Anterior cingulate cortex (tissue), 58 donors: ENCODE measurements at regions not wholly inside any gene's neighbourhood (a gene's known extent, or its start where the extent isn't known, plus 50 kb on each side); places are given as distances from the start of the nearest gene placed in this dataset.
A peak's percentile ranks its signal among the peaks of the same experiment; 100 is the strongest.
"Not testable (repeated sequence)": the region's sequence is repeated elsewhere in the genome, so short reads cannot be mapped to it uniquely, and the experiment has no call there.

Source experiments
- DNase-seq, 58 donors: peaks; one replicate each; lab custom pipeline; 2025; lab: John Stamatoyannopoulos, UW

DNA sequence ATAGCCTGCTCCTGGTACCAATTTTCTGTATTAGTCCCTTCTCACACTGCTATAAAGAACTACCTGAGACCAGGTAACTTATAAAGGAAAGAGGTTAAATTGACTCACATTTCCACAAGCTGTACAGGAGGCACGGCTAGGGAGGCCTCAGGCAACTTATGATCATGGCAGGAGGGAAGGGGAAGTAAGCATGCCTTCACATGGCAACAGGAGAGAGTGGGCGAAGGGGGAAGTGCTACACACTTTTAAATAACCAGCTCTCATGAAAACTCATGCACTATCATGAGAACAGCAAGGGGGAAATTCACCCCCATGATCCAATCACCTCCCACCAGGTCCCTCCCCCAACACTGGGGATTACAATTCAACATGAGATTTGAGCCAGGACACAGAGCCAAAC, 284.5 kb upstream of the KLF4 start:
- DNase-seq: peak in 1 of 58 donors; percentile 3

DNA sequence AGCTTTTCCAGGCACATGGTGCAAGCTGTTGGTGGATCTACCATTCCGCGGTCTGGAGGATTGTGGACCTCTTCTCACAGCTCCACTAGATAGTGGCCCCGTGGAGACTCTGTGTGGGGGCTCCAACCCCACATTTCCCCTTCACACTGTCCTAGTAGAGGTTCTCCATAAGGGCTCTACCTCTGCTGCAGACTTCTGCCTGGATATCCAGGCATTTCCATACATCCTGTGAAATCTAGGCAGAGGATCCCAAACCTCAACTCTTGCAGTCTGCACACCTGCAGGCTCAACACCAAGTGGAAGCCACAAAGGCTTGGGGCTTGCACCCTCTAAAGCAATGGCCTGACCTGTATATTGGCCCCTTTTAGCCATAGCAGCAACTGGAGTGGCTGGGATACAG, 283.4 kb upstream of the KLF4 start:
- DNase-seq: no peak

DNA sequence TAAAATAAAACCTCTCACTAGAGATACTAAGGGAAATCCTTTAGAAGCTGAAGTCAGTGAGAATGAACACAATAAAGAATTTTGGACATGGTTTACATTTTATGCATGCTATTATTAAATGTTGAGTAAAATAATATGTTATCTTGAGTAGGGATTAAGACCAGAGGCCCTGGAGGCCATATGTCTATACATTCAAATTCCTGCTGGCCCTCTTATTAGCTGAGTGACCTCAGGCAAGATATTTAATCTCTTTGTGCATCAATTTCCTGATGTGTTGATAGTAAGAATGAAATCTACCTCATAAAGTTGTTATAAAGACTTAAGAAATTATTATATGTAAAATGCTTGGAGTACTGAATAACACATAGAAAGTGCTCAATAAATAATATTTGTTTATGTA, 281.1 kb upstream of the KLF4 start:
- no peak for DNase-seq

DNA sequence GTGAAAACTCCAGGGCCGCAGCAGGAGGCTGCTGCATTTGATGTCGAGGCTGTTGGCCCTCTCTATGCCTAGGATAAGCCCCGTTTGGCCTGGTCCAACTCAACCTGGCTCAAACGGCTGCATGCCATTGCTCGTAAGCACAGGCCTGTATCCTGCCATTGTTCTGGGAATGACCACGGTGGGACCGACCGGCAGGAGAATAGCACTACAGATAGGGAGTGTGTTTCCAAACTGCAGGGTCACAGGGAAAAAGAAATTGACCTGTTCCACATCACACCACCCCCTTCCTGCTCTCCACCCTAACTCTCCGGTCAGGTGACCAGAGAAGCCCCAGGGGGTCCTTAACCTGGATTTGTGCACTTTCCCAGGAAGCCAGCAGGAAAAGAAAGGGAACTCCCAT, 278.7 kb upstream of the KLF4 start:
- DNase-seq: no peak

DNA sequence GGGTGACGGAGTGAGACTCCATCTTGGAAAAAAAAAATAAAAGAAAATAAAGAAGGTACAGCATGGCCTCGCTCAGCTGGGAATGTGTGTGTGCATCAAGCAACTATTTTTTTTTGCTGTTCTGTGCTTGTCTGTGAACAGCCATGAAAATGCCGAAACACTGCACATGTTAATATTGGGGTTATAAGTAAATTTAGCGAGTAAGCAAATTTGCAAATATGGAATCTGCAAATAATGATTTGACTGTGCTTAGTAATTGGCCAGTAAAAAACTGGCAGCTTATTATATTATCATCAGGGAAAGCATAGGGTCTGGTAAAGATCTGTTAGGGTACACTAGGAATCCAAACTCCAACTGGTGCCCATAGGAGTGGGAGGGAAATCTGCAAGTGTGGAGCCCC, 278.1 kb upstream of the KLF4 start:
- no peak for DNase-seq

DNA sequence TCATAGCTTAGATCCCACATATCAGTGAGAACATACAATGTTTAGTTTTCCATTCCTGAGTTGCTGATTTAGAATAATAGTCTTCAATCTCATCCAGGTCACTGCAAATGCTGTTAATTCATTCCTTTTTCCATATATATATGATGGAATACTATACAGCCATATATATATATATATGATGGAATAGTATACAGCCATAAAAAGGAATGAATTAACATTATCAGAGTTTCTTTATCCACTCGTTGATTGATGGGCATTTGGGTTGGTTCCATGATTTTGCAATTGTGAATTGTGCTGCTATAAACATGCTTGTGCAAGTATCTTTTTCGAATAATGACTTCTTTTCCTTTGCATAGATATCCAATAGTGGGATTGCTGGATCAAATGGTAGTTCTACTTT, 273.9 kb upstream of the KLF4 start:
- not testable (repeated sequence) for DNase-seq

DNA sequence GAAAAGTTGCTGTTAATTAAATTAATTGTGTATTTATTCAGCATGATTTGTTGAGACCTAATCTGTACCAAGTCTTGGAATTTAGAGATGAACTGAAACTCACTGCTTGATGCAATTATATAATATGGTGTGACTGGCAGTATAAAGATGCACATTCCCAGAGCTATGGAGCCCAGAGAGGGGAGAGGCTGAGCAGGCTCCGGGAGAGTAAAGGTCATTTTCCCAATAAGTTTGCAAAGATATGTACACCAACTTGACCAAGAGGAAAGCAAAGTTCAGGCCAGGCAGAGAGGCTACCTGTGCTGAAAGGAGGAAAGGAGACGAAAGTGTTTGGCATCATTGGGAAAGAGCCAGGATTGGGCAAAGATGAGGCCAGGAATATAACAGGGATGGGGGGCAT, 271.7 kb upstream of the KLF4 start:
- no peak for DNase-seq

DNA sequence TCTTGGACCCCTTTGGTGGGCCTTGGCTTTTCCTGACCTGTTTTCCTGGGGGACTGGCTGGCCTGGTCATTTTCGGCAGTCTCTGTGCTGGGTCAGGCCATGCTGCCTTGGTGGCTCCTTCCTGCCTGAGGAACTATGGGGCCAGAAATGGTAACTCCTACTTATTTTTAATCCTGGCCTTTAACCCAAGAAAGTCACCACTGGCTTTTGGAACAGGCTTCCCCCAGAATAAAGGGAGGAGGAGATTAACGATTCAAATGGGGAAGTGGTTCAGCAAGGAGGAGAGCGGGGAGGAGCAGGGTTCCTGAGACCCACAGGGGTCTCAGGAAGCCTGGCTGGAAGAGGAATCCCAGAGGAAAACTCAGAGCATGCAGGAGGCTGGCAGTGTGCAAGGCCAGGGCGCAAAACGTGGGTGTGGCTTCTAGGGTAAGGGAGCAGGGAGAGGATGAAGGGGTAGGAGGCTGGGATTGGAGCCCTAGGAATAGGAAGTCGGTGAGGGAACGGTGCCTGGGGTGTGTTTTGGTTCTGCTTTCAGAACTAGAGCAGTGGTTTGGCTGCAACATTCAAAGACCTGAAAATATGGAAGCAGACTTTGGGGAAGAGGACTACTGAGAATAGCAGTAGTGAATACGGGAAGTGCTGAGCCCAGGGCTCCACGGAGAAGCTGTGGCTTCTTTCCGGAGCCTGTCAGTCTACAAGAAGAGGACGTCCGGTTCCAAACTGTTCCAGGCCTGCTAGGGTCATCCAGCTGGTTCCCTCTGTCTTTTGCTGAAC, 271.1 kb upstream of the KLF4 start:
- DNase-seq: peak in 24 of 58 donors; percentile 6 to 64 (median 17)

DNA sequence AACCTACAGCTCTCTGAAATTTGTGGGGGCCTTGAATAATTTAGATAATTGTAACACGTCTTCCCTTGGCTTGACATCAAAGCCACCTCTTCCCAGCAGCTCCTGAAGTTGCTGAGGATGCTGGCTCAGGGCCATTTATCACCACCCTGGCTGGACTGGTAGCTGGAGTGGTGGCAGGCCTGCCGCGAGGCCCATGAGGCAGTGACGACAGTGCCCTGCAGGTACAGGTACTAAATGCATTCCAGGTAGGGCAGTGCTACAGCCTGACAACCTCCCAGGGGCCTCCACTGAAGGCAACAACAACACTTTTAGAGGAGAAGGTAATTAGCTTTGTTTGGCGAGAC, 270.2 kb upstream of the KLF4 start:
- no peak for DNase-seq

DNA sequence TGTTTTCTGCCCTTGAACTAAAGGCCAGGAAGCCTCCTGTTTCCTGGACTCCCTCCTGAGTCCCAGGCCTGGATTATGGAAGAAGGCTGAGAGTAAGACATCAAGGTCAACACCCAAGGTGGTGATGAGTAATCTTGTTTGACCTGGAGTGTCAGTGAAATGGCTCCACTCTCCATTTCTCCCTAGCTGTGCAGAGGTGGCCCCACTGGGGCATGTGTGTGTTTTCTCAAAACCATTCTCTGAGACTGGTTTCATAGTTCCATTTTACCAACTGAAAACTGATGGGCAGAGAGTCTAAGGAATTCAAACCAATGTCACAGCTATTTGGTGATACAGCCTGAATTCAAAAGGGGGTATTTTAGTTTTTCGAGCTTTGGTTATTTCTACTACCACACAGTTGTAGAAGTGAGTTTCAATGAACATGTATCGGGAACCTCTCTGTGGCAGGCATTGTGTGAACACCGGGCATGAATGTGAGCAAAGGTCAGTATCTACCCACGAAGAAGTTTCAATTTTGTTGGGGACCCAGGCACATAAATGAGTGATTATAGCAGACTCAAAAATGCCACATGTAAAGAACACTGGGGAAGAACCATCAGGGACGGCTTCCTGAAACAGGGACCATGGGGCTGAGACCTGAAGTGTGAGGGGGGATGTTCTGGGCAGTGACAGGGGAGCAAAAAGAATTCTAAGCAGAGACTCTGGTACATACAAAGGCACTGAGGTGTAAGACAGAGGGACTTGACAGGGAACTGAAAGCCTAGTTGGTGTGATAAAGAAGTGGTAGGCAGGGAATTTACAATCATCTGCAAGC, 269.6 kb upstream of the KLF4 start:
- no peak for DNase-seq

DNA sequence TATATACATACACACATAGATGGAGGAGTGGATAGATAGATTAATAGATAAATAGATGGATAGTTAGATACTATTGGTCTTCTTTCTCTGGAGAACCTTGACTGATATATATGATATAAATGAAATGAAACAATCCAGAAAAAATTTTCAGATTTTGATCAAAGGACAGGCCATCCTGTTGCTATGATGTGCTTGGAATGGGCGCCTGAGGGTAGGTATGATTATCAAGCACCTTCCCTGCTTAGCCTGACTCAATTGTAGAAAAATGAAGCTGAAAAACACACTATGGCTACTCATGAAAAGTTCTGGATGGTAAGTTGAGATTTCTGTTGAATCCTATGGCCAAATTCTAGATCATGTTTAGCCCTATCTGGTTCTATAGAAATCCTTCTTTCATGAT, 266.5 kb upstream of the KLF4 start:
- no peak for DNase-seq

DNA sequence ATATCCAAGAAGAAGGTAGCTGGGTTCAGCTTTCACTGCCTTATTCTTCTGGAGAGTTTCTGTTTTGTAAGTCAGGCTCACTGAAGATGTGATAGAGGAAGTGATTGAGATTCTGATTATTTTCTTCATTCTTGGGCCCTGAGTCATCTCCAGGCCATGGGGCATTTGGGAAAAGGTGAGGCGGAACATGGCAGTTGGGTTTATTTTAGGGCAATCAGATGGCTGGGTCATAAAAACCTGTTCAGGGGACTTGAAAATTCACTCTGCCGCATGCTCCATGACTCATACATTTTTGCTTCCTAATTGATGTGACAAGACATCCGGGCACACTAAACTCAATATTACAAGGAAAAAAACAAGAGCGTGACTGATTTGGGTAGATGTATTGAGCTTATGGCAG, 265.7 kb upstream of the KLF4 start:
- DNase-seq: no peak

DNA sequence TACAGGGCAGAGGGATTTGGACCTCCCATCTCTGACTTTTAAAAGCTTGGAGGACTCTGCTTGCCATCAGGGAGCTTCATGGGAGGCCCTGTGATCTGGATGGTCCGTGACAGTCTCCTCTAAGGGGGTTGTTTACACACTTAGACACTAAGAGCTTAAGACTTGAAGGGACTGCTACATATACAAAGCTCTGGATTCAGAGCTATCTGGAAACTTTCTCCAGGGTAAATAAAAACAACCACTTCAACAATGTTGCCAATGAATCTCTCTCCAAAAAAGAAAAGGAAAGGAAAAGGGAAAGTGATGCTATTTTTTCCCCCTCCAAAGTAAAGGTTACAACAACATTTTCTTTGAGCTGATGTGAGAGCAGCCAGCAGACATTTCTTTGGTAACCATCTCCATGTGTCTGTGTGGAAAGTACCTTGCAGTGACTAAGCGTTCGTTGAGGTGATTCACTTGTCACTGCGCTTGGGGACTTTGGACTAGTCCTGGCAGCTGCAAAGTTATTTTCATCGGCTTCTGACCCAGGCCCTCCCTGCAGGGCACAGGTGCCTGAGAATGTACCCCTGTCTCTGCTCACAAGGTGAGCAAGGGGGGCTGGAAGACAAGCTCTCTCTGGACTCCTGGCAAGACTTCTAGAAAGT, 262.1 kb upstream of the KLF4 start:
- DNase-seq: peak in 1 of 58 donors; percentile 4

DNA sequence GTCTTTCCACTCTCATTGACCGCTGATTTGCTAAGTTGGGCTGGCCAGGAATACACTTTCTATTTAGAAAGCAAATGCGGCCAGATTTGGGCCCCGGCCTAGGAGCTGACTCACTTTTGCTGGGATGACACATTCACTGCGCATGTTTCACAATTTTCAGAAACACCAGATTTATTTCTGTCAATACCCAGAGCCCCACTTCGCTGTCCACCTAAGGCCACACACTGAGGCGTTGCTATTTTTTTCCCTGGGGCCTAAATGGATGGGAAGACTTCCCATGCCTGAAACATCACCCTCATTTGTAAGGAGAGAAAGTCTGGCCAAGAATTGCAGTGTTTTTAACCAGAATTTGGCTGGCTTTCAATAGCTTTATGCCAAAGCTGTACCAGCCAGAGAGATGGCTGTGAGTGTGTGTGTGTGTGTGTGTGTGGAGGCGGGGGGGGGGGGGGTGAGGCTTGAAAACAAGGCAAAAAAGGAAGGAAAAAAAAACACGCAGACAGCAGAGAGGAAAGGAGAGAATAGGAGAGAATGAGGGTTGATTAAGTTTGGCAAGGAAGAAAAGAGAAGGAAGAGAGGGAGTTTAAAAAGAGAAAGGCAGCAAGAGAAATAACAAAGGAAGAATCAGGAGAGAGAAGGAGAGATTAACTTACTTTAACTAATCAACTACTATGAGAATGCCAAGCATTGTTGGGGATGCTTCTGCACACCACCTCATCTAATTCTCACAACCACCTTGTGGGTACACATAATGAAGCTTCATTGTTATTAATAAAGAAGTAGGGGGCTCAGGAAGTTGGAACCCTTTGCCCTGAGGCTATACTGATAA, 261.4 kb upstream of the KLF4 start:
- DNase-seq: peak; percentile 15 to 96 (median 71)

DNA sequence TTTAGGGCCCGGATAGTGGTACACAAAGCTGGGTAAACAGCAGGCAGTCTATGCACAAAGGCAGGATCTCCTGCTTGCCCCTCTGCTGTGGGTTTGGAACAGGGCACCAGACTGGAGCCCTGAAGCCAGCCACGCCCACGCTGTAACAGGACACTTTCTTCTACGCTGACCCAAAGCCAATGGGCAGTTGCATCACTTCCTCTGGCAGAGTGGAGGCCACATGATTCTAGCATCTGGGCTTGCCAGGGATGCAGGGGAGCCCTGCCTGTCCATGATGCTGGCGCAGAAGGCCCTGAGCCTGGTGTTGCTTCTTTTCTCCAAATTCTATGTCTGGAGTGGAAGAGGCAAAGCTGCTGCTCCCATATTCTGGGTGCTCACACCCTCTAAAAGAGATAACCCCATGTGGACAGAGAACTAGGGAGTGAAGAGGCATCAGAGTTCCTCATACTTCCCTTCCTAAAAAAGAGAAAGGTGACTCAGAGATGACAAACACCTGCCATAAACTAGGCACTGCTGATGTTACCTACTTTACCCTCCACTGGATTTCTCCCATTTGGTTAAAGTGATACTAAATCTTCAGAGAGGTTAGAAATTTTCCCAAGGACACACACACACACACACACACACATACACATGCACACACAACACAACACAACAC, 260.3 kb upstream of the KLF4 start:
- peak in 56 of 58 donors; percentile 28 to 92 (median 78) for DNase-seq

DNA sequence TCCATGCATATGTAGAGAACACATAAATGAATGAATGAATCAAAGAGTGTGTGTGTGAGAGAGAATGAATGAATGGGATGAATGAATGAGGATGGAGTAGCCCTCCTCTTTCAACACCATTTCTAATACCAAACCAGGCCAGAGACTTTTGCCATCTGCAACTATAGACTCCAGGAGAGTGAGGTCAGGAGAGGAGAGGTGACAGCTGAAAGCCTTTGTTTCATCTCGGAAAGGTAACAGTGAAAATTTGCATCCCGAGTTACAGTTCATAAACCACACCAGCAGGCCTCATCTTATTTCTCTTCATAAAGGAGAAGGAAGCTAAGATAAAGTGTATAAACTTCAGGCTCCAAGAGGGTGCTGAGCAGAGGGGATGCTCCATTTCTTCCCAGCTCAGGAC, 255.3 kb upstream of the KLF4 start:
- DNase-seq: no peak

DNA sequence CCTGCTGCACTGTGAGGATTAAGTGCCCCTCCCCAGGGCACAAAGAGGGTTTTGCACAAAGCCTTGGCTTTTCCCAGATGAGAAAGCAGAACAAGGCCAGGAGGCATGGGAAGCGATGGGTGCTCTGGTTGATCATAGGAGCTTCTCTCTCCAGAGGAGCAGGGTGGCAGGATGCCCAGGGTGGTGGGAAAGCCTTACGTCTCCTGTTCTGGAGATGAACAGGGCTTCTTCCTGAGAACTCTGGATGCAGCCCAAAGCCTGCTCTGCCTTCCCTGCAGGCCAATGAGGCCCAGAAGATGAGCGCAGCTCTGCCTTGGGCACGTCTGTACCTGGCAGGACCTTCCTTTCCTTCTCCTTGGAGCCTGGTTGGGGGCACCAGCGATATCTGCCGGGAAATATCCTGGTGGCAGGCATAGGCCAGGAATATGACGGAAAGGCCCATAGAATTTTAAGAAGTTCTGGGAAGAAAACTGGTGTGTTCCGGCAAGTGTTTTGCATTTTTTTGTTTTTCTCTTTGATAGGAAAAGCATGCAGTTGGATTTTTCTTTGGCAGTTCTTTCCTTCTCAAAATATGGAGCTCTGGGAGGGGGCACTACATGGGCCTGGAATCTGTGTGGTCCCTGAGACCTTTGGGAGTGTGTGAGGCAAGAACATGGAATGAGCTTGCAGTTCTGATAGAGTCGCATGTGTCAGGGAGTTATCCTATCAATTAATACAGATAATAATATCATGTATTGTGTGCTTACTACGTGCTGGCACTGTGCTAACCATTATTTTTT, 253.2 kb upstream of the KLF4 start:
- DNase-seq: no peak

DNA sequence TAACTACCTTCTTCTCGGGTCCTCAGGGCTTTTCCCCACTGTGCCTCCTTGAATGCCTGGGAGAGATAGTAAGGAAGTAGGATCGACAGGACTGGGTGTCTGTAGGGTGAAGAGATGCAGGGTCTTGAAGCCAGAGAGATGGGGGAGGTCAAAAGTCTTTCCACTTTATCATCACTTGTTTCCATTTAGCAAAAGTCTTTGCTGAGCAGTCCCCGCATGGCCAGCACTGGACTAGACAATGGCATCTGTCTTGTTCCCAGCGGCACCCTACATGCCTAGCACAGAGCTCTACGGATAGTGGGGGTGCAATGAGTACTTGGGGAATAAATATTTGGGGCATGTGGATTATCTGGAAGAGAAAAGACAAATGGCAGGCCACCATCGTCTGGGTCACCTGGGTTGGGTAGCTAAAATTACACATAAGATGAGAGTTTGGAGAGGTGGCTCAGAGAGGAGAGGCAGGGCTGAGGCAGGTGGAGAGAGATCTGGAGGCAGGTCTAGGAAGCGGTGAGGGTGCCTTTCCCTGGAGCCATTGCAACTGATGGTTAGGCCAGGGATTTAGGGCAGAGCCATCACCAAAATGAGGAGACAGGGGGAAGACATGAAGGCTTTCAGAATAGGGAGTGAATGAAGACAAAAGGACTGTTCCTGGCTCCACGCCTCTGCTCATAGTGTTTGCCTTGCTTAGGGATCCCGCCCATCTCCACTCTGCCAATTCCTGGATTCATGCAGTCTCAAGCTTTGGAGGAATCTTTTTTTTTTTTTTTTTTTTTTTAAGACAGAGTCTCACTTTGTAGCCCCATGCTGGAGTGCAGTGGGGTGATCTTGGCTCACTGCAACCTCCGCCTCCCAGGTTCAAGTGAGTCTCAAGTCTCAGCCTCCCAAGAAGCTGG, 250.8 kb upstream of the KLF4 start:
- peak in 4 of 58 donors; percentile 2 to 30 (median 22) for DNase-seq
